Globus pallidus (tissue), 1 donor: ENCODE measurements at regions not wholly inside any gene's neighbourhood (a gene's known extent, or its start where the extent isn't known, plus 50 kb on each side); places are given as distances from the start of the nearest gene placed in this dataset.

Experiments used
- DNase-seq: peaks from one replicate; pipeline ENCODE4 v3.0.0-alpha.2; 2015; ENCODE audit warnings: low spot score

DNA sequence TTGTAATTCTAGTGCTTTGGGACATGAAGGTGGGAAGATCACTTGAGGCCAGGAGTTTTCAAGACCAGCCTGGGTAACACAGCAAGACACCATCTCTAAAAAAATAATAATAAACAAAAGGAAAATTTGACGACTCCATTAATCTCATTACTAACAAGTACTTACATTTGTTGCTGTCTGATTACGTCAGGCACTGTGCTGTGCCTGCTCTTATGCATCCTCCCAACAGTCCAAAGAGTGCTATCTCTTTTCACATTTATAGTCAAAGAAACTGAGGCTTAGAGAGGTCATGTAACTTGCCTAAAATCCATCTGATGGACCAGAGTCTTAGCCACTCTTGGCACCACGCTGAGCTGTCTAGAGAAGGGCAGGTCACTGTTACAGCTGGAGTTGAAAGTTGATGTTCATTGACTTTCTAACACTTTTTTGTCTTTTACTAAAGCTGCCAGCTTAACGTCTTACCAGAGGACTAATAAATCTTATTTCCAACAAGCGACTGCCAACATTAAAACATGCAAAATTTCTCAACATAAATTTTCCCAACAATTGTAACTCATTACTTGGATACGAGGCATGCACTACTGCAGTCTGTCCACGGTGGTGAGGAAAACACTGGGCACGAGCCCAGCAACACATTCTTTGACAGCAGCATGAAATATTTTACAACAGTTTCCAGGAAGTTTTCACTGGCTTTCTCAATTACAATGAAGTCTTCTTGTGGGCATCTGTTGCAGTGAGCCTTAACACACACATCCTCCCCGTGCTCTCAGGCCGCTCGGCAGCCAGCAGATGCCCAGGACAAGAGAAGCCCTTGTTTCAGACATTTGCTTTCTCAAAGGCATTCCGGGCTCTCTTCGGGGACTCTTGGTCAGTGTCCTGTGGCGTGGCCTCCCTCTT lies 262.9 kb upstream of the PROX1 start:
- DNase-seq: peak; percentile 33

- DNase-seq: no peak
Measured at GRCh38 chr1:213727853-213728592, 259.8 kb upstream of the PROX1 start.

DNA sequence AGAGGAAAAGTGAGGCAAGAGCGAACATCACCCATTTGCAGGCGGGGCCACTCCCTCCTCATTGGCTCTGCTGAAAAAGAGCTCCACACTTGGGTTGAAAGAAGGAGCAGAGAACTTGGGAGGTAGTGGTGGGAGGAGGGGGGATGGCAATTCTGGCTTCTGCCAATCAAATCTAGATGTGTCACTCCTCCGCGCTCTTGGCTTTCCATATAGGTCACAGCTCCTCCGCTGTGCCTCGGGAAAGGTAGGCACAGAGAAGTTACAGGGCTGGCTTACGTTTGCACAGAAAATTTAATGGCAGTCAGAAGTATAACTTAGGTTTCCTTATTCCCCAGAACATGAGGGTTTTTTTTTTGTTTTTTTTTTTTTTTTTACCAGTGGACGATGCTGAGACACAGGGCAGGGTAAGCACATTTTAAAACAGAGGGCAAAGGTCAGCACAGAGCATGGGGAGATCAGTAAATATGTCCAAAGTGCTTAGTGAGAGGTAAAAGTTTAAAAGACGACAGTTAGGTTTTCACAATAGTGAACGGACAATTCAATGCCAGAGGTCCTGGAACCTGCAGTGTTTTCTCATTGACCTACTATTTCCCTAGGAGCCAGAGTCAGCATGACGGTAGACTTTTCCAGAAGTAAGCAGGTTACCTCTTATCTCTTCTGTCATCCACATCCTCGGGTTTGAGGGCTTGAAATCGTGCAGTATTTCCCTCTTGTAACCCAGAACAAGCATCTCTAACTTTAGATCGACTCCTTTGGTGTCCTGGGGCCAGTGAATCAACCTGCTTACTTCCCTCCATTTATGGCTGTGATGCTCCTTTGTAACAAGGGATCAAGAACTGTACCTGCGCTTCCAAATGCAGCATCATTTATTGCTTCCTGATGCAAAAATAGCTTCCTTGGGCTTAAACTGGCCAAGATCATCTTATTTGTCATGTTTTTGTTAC lies 258.9 kb upstream of the PROX1 start:
- DNase-seq: no peak

- DNase-seq: no peak
Measured at GRCh38 chr1:213733705-213734104, 254.1 kb upstream of the PROX1 start.

- DNase-seq: no peak
Measured at GRCh38 chr1:213737398-213738035, 250.3 kb upstream of the PROX1 start.

DNA sequence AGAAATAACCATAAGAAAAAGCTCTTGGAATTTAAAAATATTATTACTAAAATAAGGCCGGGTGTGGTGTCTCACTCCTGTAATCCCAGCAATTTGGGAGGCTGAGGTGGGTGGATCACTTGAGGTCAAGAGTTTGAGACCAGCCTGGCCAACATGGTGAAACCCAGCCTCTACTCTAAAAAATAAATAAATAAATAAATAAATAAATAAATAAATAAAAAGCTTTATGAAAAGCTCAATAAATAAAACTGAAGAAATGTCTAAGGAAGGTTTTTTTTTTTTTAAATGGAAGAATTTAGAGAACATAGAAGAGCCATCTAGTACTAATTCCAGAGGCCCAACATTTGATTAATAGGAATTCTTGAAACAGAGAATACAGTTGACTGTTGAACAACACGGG lies 249.1 kb upstream of the PROX1 start:
- DNase-seq: no peak

DNA sequence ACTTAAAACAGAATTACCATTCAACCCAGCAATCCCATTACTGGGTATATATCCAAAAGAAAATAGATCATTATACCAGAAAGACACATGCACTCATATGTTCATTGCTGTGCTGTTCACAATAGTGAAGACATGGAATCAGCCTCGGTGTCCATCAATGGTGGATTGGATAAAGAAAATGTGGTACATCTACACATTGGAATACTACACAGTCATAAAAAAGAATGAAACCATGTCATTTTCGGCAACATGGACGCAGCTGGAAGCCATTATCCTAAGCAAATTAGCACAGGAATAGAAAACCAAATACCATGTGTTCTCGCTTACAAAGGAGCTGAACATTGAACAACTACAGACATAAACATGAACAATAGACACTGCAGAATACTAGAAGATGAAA lies 244.8 kb upstream of the PROX1 start:
- DNase-seq: no peak

DNA sequence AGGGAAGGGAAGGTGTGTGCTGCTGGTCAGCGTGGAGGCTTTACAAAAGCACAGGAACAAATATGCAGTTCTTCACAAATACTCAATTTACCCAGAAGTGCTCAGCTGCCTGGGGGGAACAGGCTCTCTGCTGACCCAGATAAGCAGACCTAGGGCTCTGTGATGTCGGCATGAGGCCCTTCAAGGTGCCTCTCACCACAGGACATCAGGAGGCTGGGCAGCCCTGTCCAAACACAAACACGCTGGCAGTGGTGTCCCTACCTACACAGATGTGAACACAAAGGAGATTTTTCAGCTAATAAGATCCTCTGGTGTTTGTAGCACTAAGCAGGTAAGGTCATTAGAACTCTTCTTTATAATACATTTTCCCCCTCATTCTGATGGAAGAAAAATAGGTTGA lies 243.0 kb upstream of the PROX1 start:
- DNase-seq: no peak

DNA sequence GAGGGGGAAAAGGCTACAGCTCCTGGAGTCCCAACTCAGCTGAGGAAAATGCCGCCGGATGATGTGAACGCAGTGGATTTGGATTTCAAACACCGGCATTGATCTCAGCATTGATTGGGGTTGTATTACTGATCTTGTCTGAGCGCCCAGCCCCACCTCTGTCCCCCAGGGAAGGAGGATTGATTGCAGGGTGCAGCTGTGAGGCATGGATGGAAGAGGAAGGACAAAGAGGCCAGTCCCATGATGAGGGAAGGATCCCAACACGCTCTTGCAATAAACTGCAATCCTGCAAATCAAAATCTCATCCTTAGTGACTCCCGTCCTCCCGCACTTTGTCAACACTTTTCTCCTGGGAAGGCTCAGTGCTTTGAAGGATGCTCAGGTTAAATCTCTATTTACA lies 242.3 kb upstream of the PROX1 start:
- DNase-seq: no peak

DNA sequence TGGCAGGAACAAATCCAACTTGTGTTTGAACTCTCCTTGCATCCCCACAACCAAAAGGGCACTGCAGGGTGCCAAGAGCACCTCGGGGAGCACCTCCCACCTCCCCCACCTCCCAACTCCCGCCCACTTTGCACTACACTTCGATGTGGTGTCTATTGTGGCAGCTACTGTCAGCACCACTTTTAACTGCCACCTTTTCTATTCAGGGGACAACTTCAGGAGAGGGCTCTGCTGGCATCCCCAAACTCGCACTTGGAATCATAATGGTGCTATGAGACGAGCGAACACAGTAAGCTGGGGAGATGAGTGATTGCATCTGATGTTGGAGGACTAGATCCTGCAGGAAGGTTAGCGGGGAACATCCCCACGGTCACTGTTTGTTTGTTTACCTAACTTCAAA lies 238.2 kb upstream of the PROX1 start:
- DNase-seq: no peak

DNA sequence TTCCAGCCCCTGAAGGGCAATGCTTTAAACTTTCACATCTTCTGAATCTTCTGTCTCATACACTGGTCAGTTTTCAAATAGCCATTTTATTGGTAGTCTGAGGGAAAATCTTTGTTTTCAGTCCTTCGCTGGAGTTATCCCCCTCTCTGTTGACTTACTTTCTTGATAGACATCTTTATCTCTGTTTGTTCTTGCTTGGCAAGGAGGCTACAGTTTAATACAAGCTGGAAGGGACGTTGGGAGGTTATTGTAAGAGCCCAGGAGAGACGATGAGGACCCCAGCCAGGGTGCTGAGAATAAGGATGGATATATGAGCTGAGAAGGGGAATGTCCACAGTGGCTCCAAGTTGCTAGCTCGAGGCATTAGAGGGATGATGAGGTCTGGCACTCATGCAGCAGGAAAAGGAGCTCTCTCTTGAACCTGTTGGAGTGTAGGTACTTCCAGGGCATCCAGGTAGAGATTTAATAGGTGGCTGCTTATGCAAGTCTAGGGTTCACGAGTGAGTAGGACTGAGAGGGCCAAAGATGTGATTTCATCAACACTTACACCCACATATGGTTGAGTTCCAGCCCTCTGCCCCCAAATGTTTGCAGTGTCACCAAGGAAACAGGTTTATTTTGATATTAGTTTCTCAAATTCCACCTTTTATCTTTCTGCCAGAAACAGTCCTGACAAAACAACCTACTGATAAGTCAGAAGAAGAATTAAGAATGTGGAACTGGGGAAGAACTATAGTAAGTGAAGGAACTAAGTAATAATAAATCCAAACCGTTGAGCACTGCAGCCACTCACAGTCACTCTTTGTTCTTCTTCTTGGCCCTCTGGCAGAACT lies 237.3 kb upstream of the PROX1 start:
- no peak for DNase-seq

GRCh38 chr1:213751064-213751397 lies 236.7 kb upstream of the PROX1 start:
- DNase-seq: no peak

GRCh38 chr1:213759359-213760181 lies 228.2 kb upstream of the PROX1 start:
- DNase-seq: no peak

DNA sequence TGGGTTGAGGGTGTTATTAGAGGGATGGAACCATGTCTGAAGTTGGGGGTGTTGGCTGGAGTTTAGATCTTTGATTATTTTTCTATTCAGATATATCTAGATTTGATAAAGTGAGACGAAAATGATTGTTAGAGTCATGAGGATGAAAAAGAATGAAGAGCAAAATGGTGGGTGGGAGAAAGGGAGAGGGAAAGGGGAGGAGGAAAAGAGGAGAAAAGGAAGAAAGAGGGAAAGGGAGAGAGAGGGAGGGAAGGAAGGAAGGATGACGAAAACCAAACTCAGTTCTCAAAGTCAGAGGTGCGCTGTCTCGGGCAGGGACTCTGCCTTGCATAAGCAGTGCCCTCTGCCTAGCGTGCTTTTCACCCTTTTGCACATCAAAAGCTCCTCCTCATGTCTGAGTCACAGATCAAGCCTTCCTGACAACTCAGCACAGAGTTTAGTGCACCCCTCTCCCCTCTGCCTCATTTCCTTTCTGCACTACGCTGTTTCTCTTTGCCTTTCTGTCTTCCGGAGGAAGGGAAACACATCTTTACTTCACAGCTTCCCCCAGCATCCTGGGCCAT lies 225.8 kb upstream of the PROX1 start:
- DNase-seq: no peak

DNA sequence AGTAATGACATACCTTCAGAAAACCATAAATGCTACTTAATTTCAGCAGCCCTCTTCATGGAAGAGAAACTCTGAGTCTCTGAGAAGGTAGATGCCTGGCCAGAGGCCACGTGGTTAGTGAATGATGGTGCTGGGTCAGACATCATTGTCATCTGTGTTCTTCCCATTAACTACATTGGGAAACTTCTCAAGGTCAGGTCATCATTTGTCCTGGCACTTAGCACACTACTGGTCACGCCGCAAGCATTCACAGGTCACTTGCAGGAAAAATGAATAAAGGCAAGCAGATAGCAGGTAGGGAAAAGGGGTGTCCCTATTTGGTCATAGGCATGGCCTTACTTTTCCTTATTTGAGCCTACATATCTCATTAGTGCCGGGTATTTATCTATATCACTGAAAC lies 220.1 kb upstream of the PROX1 start:
- DNase-seq: no peak

DNA sequence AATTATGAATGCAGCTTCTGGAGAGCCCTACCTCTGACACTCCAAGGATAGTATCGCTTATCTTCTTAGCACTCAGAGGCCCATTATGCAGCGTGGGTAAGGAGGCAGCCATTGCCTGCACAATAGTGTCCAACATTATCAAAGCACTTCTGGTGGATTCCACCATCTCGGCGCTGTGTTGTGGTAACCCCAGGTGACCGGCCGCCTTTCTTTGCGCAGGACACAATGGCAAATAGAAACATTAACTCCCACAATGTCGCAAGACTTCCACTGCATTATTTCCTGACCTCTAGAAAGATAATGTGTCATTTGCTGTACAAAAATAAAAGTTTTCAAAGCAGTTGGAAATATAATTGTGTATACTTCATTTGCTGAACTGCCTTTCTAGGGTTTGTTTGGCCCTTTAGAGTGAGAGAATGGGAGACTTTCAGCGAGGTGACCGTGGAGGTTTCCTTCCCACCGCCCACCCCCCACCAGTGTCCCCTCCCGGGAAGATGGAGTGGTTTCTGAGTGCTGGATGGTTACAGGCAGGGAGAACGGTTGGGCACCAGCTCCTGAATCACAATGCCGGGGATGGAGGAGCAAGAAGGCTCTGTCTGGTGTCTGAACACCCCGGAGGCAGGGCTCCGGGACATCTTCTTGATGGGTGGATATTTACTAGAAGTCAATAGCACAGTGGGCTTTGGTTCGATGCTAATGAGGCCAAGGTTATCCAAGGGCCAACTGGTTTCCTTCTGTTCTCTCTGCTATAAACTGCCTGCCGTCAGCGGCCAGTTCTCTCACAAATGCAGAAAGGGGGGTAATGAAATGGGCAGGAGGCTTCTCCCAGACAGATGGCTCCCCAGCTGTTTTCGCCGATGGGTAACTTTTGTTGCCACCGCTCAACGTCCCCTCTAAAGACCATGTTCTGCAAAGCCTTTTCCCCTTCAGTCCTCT lies 215.4 kb upstream of the PROX1 start:
- no peak for DNase-seq

DNA sequence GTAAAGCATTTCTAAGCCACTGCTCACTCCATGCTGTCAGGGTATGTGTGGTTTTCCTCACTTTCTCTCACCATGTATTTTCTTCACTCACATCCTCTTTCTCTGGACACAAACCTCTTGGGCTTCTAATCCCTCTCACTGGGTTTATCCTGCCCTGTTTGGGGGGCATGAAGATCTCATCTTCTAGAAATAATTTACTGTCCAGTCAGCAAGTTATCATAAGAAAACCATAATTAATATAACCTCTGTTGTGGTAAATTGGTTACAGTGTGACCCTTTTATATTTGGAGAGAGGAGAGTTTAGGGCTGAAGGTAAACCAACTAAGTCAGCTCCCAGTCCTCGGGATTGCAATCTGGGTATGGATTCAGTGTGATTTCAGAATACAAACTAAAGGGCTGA lies 213.8 kb upstream of the PROX1 start:
- no peak for DNase-seq

DNA sequence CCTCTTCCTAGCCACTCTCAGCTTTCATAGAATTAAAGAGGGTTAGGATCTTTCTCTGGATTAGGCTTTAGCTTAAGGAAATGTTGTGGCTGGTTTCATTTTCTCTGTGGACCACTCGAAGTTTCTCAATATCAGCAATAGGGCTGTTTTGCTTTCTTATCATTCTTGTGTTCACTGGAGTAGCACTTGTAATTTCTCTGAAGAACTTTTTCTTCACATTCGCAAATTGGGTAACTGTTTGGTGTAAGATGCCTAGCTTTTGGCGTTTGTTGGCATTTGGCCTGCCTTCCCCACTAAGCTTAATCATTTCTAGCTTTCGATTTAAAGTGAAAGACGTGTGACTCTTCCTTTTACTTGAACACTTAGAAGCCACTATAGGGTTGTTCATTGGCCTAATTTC lies 210.8 kb upstream of the PROX1 start:
- DNase-seq: no peak

DNA sequence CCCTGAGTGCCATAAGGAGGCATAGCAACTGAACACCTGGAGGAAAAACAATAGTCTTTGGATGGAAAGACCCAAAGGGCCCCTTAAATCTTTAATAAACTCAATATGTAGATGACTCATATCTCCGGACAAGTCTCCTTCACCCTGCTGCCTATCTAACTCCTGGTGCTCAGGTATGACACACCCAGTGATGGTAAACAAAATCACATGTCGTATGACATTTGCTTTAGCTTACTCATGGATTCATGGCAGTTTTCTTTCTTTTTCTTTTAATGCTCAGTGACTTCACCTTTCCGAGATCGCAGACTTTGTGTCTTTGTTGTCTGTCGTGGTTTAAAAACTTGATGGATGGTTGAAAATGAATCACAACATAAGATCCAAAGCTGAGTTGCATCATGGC lies 208.5 kb upstream of the PROX1 start:
- no peak for DNase-seq
